ENCODE measurements at regions not wholly inside any gene's neighbourhood (a gene's known extent, or its start where the extent isn't known, plus 50 kb on each side); places are given as distances from the start of the nearest gene placed in this dataset.

GRCh38 chr7:64099656-64100531 is 54.7 kb downstream of the ZNF727 start:
- no peak overlapping the region for H3K27ac Mint-ChIP-seq
- POLR2A ChIA-PET = no interaction called here
- H3K4me1 Mint-ChIP-seq = peaks cover 0 to 3% (median 0%) of the 10 kb centered on the region in 4 donors
- DNase-seq = no peak
- no peak overlapping the region for H3K4me3 Mint-ChIP-seq
- peaks cover 0 to 5% (median 0%) of the 10 kb centered on the region in 3 donors for H3K36me3 Mint-ChIP-seq
- H3K9me3 Mint-ChIP-seq = peaks cover 0 to 60% (median 9%) of the 10 kb centered on the region in 9 donors
- ATAC-seq = no peak
- no peaks in the 10 kb centered on the region for H3K27me3 Mint-ChIP-seq

- no peak overlapping the region for H3K27ac Mint-ChIP-seq
- H3K9me3 Mint-ChIP-seq = peaks cover 0 to 48% (median 9%) of the 10 kb centered on the region in 9 donors
- peaks cover 0 to 3% (median 0%) of the 10 kb centered on the region in 4 donors for H3K4me1 Mint-ChIP-seq
- DNase-seq = no peak
- ATAC-seq = no peak
- H3K27me3 Mint-ChIP-seq = no peaks in the 10 kb centered on the region
- POLR2A ChIA-PET = no interaction called here
- H3K4me3 Mint-ChIP-seq = no peak overlapping the region
- peaks cover 0 to 5% (median 0%) of the 10 kb centered on the region in 3 donors for H3K36me3 Mint-ChIP-seq
Measured at GRCh38 chr7:64101126-64101942, 56.1 kb downstream of the ZNF727 start.

GRCh38 chr7:64101943-64102655 is 56.9 kb downstream of the ZNF727 start:
- POLR2A ChIA-PET = no interaction called here
- DNase-seq (no peak), ATAC-seq (no peak)
- no peaks in the 10 kb centered on the region for H3K27me3 Mint-ChIP-seq
- H3K27ac Mint-ChIP-seq = no peak overlapping the region
- no peak overlapping the region for H3K4me3 Mint-ChIP-seq
- H3K36me3 Mint-ChIP-seq = peaks cover 0 to 5% (median 0%) of the 10 kb centered on the region in 3 donors
- H3K4me1 Mint-ChIP-seq = peaks cover 0 to 3% (median 0%) of the 10 kb centered on the region in 4 donors
- H3K9me3 Mint-ChIP-seq = peaks cover 0 to 43% (median 9%) of the 10 kb centered on the region in 9 donors

- ATAC-seq (no peak), DNase-seq (no peak)
- H3K4me1 Mint-ChIP-seq = peaks cover 0 to 3% (median 0%) of the 10 kb centered on the region in 4 donors
- no peak overlapping the region for H3K4me3 Mint-ChIP-seq
- H3K27me3 Mint-ChIP-seq = no peaks in the 10 kb centered on the region
- H3K9me3 Mint-ChIP-seq = peaks cover 0 to 39% (median 10%) of the 10 kb centered on the region in 9 donors
- POLR2A ChIA-PET = no interaction called here
- peaks cover 0 to 4% (median 0%) of the 10 kb centered on the region in 3 donors for H3K36me3 Mint-ChIP-seq
- H3K27ac Mint-ChIP-seq = no peak overlapping the region
Measured at GRCh38 chr7:64102656-64103400, 57.6 kb downstream of the ZNF727 start.

GRCh38 chr7:64113981-64114380 is 68.7 kb downstream of the ZNF727 start:
- no peak for DNase-seq
- POLR2A ChIA-PET = no interaction called here
- Mint-ChIP-seq H3K4me3 (no peak overlapping the region), H3K9me3 (peaks cover 0 to 46% (median 18%) of the 10 kb centered on the region in 9 donors), H3K4me1 (no peaks in the 10 kb centered on the region), H3K27me3 (no peaks in the 10 kb centered on the region), H3K27ac (peak overlapping the region in 1 of 10 donors; percentile 33), H3K36me3 (peaks cover 0 to 5% (median 0%) of the 10 kb centered on the region in 3 donors)
- ATAC-seq = no peak

- H3K27me3 Mint-ChIP-seq = no peaks in the 10 kb centered on the region
- H3K27ac Mint-ChIP-seq = no peak overlapping the region
- H3K4me1 Mint-ChIP-seq = no peaks in the 10 kb centered on the region
- no peak for DNase-seq
- no peak overlapping the region for H3K4me3 Mint-ChIP-seq
- POLR2A ChIA-PET = no interaction called here
- H3K36me3 Mint-ChIP-seq = peaks cover 0 to 5% (median 0%) of the 10 kb centered on the region in 3 donors
- H3K9me3 Mint-ChIP-seq = peaks cover 0 to 51% (median 13%) of the 10 kb centered on the region in 9 donors
- no peak for ATAC-seq
Measured at GRCh38 chr7:64114791-64115190, 69.6 kb downstream of the ZNF727 start.

GRCh38 chr7:64131696-64132095 is 75.3 kb upstream of the ZNF735 start:
- ATAC-seq = no peak
- Mint-ChIP-seq H3K4me1 (no peaks in the 10 kb centered on the region), H3K36me3 (peaks cover 0 to 40% (median 14%) of the 10 kb centered on the region in 3 donors), H3K4me3 (no peak overlapping the region), H3K27me3 (no peaks in the 10 kb centered on the region), H3K27ac (no peak overlapping the region), H3K9me3 (peaks cover 12 to 94% (median 58%) of the 10 kb centered on the region in 9 donors)
- DNase-seq = no peak
- POLR2A ChIA-PET = no interaction called here
